Activated effector memory CD4-positive, alpha-beta T cell treated with Interleukin-2 at 50 U/mL for 16 hours (primary cell): ENCODE measurements at regions not wholly inside any gene's neighbourhood (a gene's known extent, or its start where the extent isn't known, plus 50 kb on each side); places are given as distances from the start of the nearest gene placed in this dataset.

Source experiments
- DNase-seq: peaks from one replicate; pipeline ENCODE4 v3.0.0-alpha.2; 2020

DNA sequence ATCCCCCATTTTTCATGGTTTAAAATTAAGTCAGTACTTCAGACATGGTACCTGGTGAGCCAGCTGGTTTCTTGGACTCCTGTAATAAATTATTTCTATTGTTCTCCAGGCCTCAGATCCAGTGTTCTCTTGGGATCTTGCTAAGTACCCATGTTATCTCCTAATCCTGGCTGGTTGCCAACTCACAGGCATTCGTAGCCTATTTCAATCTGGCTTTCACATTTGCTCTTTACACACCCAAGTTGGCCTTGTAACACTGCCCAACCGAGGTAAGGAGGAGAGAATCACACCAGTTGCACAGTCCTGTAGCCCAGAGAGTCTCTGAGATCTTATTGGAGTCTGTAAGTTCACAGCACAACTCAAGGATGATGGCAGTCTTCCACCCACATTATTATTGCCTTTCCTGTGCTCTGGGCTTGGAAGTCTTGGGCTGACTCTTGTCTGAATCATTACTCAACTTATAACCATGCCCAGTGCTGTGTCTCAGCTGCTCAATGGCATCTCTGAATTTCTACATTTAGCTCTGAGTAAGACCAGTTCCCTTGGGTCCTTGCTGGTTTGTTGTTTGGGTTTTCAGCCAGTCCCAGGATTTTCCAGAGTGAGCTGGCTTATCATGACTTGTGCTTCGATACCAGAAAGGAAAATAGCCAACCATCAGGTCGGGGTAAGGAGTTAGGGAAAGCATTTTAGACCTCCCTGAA lies 76.6 kb upstream of the KLF12 start:
- no peak for DNase-seq

DNA sequence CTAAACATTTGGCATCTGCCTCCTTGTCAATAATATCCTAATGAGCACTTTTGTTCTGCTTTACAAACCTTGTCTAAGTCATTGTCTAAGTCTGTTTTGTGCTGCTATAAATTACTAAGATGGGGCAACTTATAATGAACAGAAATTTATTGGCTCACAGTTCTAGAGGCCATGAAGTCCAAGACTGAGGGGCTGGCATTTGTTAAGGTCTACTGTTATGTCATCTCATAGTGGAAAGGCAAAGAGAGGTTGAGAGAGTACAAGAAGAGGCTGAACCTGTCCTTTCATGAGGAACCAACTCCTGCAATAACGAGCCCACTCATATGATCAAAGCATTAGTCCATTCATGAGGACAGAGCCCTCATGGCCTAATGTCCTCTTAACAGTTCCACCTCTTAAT lies 72.7 kb upstream of the KLF12 start:
- DNase-seq: no peak

DNA sequence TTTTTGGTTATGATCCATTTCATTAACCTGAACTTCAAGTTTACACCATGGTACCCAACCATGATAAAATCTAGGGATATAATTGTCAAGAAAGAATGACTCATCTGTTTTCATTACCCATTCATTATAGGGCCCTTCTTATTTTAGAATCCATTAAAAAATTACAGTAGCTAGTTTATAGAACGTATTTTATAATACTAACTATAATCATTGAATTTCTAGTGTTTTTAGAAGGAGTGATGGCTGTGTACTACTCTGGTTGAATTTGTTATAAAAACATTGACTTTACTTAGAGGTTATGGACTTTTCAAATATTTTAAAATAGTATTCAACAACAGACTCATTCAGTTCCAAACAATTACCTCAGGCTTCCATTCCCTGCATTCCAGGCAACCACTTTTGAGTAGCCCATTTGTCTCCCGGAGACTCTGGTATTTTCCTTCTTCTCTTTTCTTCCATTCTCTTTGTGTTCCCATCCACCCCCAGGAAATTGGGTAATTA lies 71.9 kb upstream of the KLF12 start:
- DNase-seq: no peak

DNA sequence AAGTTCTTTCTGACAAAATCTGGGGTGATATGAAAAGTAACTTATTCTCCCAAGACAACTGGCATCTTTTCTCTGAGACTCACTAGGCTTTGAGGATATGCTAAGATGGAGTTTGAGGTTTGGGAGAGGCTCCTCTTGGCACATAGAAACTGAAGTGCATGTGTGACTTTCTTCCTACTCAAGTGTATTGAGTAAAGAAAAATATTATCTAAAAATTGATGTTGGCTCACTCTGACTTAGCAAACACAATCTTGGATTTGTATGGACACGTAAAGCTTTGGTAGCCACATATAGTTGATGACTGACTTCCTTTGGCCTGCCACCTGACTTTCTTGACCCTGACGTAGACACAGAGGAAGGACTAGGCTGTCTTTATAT lies 71.1 kb upstream of the KLF12 start:
- DNase-seq: no peak

DNA sequence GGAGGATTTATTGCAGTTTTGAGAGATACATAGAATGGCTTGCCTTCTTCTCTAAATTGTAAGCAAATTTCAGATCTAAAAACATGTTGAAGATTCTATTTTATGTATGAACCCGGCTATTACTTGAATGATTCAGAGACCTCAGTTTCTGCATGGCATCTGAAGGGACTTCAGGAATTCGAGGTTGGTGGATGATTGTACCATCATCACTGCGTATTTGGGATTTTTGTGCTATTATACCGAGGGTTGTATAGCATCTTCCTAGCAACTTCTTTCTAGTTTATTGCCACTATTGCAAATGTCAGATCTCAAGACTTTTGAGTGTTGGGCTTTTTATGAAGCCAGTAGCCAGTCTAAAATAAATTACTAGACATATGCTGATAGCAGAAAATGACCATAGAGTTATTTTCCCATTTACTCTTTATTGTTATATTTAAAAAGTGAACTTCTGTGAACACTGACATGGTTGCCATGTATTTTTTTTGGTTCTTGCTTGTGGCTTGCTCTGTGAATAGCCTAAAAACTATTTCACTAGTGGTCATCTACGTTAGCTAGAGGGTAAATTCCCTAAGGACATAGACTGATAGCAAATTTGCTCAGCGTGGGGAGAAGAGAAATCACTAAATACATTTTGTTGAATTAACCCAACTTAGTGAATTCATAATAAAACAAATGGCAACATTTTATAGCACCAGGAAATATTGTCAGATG lies 70.6 kb upstream of the KLF12 start:
- no peak for DNase-seq

DNA sequence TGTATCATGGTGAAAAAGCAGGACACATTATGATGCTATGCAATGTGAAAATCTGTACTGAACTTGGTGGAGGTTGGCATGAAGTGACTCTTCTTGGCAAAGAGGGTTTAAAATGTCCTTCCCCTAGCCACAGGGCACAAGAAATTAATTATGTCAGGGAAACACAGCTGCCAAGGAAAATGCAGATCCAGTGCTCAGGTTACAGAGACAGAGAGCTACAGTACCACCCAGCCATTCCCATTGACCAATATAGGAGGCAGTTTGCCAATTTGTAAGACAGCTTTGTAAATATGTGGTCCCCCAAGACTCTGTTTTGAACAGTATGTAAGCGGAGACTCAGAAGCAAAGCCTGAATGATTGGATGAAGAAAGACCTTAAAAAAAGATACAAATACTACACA lies 69.4 kb upstream of the KLF12 start:
- DNase-seq: no peak

DNA sequence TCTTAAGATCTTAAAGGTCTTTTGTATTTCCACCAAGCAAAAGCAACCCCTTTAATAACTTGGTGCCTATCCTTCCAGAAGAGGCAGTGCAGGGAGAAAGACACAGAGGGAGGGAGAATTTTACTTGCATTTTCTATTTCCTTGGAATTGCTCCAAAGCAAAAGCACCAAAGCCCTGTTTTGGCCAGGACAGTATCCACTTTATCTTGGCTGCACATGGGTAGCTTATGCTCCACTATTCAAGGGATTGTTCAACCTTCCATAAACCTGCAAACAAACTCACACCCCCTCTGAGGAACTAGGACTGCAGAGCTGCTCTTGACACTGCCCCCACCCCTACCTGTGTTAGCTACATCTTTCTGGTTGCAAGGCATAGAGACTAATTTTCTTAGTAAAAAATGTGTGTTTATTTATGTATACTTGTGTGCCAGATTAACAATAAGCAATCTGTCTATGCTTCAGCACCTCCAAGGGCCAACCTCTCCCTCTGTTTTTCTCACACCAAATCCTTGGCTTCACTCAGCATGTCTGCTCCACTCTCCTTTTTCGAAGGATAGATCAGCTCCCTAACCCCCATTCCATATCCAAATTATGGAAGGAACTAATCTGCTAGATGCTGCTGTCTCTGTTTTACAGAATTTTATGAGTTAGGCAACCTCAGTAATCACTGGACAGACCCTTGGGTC lies 68.1 kb upstream of the KLF12 start:
- no peak for DNase-seq

DNA sequence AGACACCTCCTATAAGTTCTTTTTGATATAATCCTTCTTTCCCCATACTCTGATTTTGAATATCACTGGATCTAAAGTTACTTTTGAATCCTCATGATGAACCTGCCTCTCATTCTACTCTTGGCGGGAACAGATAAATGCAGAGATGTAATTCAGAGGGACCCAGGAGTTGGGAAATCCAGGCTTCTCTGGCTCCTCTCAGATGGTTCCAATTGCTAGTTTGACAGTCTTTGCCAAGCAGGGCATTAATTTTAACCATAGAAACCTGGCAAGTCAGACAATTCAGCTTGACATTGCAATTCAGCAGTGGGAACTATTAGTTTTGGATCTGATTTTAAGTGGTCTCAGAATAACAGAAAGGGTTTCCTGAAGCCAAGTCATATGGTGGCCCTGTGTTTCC lies 67.3 kb upstream of the KLF12 start:
- DNase-seq: no peak

DNA sequence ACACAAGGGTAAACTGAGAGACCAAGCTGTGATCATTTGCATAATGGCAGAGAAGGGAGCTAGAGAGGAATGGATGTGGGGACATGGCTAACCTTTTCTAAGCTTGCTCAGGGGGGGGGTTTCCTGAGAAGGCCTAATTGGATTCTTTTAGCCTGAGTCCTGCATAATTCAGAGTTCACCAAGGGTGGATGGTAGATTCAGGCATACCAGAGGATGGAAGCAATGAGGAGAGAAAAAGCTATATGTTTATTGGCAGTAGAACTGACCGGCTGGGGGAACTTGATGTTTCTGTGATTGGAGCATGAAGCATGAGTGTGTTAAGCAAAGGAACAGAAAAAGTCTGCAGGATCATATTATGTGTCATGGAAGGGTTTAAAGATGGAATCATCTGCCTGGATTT lies 65.9 kb upstream of the KLF12 start:
- no peak for DNase-seq

DNA sequence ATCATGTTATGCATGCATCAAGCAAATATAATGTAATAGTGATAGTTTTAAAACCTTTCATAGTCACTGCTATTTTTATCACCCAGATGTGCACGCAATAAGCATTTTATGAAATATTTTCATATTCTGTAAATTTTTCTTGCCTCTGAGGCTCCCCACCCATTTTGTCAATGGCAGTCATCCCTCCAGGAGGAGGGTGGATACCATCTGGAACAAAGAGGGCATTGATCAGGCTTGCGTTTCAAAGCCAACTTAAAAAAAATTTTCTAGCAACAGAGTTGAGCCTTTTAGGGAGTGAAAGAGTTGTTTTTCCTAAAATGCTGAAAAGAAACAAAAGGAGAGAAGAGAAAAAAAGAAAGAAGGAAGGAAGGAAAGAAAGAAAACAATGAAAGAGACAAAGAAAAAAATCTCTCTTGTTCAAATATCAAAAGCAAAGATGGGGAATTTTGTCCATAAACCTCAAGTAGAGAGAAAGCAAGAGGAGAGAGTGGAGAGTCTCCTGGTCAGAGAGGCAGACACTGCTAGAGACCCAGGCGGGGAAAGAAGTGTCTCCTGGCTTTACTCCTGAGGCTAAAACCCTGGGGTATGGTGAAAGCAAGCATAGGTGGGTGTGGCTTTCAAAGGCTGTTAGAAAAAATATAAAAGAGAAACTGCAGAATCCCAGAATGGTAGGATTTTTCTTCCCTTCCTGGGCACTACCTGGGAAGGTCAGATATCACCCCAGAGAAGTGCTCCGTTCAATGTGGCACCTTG lies 63.6 kb upstream of the KLF12 start:
- no peak for DNase-seq

DNA sequence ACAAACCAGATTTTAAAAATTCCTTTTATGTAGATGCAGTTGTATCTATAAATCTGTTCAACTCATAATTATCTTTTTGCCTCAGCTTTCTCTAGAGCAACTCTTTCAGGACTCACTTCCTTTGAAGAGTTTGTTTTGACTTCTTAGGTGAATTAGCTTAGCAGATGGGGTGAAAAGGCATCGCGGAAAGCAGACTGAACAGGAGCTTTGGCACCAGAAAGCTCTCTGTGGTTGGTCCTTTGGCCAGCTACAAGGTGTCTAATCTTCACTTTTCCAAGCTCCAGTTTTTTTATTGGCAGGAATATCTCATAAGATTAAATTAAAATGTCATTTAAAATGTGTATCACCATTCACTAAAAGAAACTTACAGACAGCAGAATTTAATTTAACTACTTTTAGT lies 60.6 kb upstream of the KLF12 start:
- no peak for DNase-seq

DNA sequence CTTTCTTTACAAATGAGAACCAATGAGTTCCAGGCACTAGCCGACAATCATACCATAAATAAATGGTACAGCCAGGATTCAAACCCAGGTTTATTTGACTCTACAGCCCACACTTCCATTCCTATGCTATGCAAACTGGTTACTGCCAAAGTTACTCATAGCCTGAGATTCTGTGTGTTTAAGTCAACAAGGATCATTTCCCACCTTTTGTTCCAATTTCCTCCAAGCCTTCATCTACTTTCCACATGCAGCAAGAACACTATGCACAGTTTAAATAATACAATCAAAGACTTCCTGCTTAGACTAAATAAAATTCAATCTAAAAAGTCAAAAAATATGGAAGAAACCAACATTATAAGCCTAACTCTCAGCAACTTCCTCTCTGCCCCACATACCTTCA lies 59.2 kb upstream of the KLF12 start:
- DNase-seq: no peak

DNA sequence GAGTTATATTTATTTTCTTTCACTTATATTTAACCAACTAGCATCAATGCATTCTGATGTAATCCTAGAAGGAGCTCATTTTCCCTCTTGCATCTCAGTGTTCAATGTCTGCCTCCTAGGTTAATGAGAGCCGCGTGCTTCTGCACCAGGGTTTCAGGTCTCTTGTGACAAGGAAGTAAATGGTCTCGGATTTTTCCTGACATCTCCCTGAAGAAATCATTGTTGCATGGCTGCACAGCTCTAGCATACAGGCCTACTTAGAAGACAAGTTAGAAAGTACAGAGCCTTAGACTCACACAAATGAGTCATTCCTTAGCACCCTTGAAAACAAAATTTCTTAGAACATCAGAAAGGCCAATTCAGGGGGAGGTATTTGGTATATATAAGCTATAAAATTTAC lies 57.2 kb upstream of the KLF12 start:
- DNase-seq: no peak

DNA sequence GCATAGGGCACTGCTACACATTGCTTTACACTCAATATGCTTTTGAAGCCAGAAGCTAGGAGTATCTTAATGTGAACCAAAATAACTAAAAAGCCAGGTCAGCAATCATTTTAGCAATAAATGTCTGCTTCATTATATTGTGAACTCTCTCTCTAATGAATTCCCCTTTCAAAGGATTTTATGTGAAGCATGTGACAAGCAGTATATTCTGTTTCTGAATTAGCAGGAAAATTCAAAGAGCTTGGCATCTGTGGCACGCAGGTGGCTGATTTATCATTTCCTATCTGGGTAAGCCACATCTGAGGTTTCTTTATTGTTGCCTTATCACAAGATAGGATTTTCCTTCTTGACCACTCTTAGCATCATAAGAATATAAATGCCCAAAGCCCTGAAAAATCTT lies 56.8 kb upstream of the KLF12 start:
- DNase-seq: no peak

DNA sequence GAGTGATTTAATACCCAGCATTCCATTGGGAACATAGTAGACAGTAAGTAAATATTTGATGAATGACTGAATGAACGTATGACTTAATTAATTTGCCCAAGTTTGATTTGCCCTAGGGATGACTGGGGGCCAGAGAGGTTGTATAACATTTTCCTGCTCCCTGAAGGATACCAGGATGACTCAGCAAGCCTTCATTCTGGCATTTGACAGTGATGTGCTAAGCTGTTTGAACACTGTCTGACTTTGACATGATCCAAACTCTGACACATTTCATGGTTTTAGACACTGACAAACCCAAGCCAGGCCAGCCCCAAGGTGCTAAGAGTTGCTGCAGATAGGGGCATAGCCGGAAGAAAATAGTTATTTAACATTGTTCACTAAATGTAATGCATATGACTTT lies 53.4 kb upstream of the KLF12 start:
- no peak for DNase-seq

DNA sequence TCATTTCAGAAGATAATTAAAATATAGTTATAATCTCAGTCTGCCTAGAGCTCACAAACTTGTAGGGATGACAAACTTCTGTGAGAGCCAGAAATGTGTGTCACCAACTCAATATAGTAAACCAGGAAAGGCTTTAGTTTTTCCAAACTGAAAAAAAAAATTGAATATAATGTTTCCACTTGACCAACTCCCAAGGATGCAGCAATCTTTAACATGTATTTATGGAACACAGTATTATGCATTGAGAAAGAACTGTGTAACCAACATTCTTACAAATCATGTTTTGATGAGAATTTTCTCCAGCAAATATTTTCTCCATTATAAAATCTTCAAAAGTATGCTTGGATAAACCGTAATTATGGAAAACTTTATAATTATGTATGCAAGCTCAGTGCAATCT lies 50.1 kb upstream of the KLF12 start:
- DNase-seq: no peak
